Activated CD8-positive, alpha-beta memory T cell treated with anti-CD3 and anti-CD28 coated beads, Interleukin-2, amount 50 U/mL, for 48 hours (primary cell): ENCODE measurements at regions not wholly inside any gene's neighbourhood (a gene's known extent, or its start where the extent isn't known, plus 50 kb on each side); places are given as distances from the start of the nearest gene placed in this dataset.

Source experiments
- DNase-seq: peaks from one replicate; pipeline ENCODE4 v3.0.0-alpha.2; 2020

GRCh38 chr12:75717902-75718301 is 206.5 kb upstream of the KRR1 start:
- DNase-seq: no peak

- DNase-seq: no peak
Observed at GRCh38 chr12:75716291-75717025, 205.0 kb upstream of the KRR1 start.

- no peak for DNase-seq
Observed at GRCh38 chr12:75715682-75716081, 204.3 kb upstream of the KRR1 start.

GRCh38 chr12:75715323-75715644 is 203.9 kb upstream of the KRR1 start:
- DNase-seq: no peak

- no peak for DNase-seq
Observed at GRCh38 chr12:75714462-75715322, 203.3 kb upstream of the KRR1 start.

- DNase-seq: no peak
Observed at GRCh38 chr12:75713434-75713833, 202.0 kb upstream of the KRR1 start.

GRCh38 chr12:75712223-75712622 is 200.8 kb upstream of the KRR1 start:
- DNase-seq: no peak

GRCh38 chr12:75711271-75711670 is 199.9 kb upstream of the KRR1 start:
- DNase-seq: no peak

GRCh38 chr12:75710361-75711069 is 199.1 kb upstream of the KRR1 start:
- DNase-seq: no peak

GRCh38 chr12:75709503-75709902 is 198.1 kb upstream of the KRR1 start:
- no peak for DNase-seq

- DNase-seq: no peak
Observed at GRCh38 chr12:75708802-75709201, 197.4 kb upstream of the KRR1 start.

GRCh38 chr12:75707983-75708382 is 196.6 kb upstream of the KRR1 start:
- DNase-seq: no peak

GRCh38 chr12:75706786-75707605 is 195.6 kb upstream of the KRR1 start:
- no peak for DNase-seq

GRCh38 chr12:75705749-75706711 is 194.6 kb upstream of the KRR1 start:
- no peak for DNase-seq

GRCh38 chr12:75704664-75705063 is 193.3 kb upstream of the KRR1 start:
- DNase-seq: no peak

- no peak for DNase-seq
Observed at GRCh38 chr12:75704208-75704607, 192.8 kb upstream of the KRR1 start.

GRCh38 chr12:75703131-75703530 is 191.7 kb upstream of the KRR1 start:
- DNase-seq: no peak

- no peak for DNase-seq
Observed at GRCh38 chr12:75702477-75703093, 191.2 kb upstream of the KRR1 start.

GRCh38 chr12:75701859-75702258 is 190.4 kb upstream of the KRR1 start:
- DNase-seq: no peak

GRCh38 chr12:75699728-75700496 is 188.5 kb upstream of the KRR1 start:
- DNase-seq: no peak
